Ishikawa (cell line): ENCODE measurements at regions not wholly inside any gene's neighbourhood (a gene's known extent, or its start where the extent isn't known, plus 50 kb on each side); places are given as distances from the start of the nearest gene placed in this dataset.

Experiments
- CEBPB ChIP-seq: IDR thresholded peaks from 2 replicates; pipeline ENCODE4 v1.6.1; 2012
- CREB1 ChIP-seq: IDR thresholded peaks from 2 replicates; pipeline ENCODE4 v1.6.1; 2012; ENCODE audit warnings: low read depth
- EGR1 ChIP-seq: IDR thresholded peaks from 2 replicates; pipeline ENCODE4 v1.6.1; 2012
- EP300 ChIP-seq: IDR thresholded peaks from 2 replicates; pipeline ENCODE4 v1.6.1; 2012; ENCODE audit warnings: borderline replicate concordance
- FOXM1 ChIP-seq: IDR thresholded peaks from 2 replicates; pipeline ENCODE4 v1.6.1; 2012; ENCODE audit warnings: low read depth, borderline replicate concordance
- NFIC ChIP-seq: IDR thresholded peaks from 2 replicates; pipeline ENCODE4 v1.6.1; 2012
- RAD21 ChIP-seq: IDR thresholded peaks from 2 replicates; pipeline ENCODE4 v1.6.1; 2012; ENCODE audit warnings: low read depth
- TAF1 ChIP-seq: IDR thresholded peaks from 2 replicates; pipeline ENCODE4 v1.6.1; 2012; ENCODE audit warnings: low read depth, mild to moderate bottlenecking
- TCF12 ChIP-seq: IDR thresholded peaks from 2 replicates; pipeline ENCODE4 v1.6.1; 2012; ENCODE audit warnings: low read depth
- TEAD4 ChIP-seq: IDR thresholded peaks from 2 replicates; pipeline ENCODE4 v1.6.1; 2012
- YY1 ChIP-seq: IDR thresholded peaks from 2 replicates; pipeline ENCODE4 v1.6.1; 2012; ENCODE audit warnings: low read depth
- ZBTB7A ChIP-seq: IDR thresholded peaks from 2 replicates; pipeline ENCODE4 v1.6.1; 2012; ENCODE audit warnings: low read depth
- TF ChIP-seq, protein P1 (sequence below): IDR thresholded peaks from 2 replicates; pipeline ENCODE4 v1.6.1; 2012
- TF ChIP-seq, protein P2 (sequence below): IDR thresholded peaks from 2 replicates; pipeline ENCODE4 v1.6.1; 2012
- TF ChIP-seq, protein P3 (sequence below): IDR thresholded peaks from 2 replicates; pipeline ENCODE4 v1.6.1; 2012; ENCODE audit warnings: low read depth, mild to moderate bottlenecking

DNA sequence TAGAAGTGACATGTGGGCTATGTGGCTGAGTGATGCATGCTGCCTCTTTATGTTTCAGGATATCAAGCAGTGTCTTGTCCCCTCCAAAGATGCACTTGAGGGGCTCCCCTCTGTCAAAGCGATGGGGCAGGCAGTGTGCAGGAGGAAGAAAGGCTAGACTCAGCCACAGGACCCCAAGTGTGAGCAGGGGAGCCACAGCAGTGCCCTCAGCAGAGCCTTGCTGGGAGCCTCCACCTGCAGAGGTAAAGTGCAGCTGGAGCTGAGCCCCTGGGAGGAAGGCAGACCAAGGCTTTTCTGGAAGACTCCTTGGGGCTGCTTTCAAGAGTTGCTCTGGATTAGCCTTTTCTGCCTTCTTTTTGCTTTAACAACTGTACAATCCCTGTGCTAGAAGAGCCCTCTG, 247.3 kb downstream of the DLEU7 start:
- TF ChIP-seq CEBPB: no peak
- TF ChIP-seq, protein P1, sequence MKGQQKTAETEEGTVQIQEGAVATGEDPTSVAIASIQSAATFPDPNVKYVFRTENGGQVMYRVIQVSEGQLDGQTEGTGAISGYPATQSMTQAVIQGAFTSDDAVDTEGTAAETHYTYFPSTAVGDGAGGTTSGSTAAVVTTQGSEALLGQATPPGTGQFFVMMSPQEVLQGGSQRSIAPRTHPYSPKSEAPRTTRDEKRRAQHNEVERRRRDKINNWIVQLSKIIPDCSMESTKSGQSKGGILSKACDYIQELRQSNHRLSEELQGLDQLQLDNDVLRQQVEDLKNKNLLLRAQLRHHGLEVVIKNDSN: no peak
- TF ChIP-seq RAD21: no peak
- no peak for TF ChIP-seq NFIC
- no peak for TF ChIP-seq TEAD4
- no peak for TF ChIP-seq TAF1

DNA sequence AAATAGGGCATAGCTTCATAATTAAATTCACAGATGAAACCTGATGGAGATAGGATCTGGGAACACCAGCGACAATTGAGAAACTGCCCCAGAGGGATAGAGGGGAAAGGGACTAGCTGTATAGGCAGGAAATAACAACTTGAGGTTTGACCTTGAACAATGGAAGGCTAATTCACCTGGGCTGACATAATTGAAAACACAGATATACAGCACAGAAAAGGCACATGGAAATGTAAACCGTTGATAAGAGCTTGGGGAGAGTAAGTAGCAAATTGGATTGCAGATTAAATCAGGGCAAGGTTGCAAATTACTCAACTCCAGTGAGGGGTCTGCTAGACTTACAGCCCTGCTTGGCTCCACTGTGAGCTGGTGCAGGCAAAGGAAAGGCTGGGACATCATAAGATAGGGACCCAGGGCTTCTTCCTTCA, 246.7 kb downstream of the DLEU7 start:
- TF ChIP-seq TCF12 (no peak), CREB1 (no peak), NFIC (no peak), YY1 (no peak), ZBTB7A (no peak), FOXM1 (no peak), TAF1 (no peak), EP300 (no peak), TEAD4 (no peak), EGR1 (no peak), CEBPB (no peak), RAD21 (no peak)
- TF ChIP-seq, protein P1: no peak
- TF ChIP-seq, protein P2, sequence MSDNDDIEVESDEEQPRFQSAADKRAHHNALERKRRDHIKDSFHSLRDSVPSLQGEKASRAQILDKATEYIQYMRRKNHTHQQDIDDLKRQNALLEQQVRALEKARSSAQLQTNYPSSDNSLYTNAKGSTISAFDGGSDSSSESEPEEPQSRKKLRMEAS: no peak
- TF ChIP-seq, protein P3, sequence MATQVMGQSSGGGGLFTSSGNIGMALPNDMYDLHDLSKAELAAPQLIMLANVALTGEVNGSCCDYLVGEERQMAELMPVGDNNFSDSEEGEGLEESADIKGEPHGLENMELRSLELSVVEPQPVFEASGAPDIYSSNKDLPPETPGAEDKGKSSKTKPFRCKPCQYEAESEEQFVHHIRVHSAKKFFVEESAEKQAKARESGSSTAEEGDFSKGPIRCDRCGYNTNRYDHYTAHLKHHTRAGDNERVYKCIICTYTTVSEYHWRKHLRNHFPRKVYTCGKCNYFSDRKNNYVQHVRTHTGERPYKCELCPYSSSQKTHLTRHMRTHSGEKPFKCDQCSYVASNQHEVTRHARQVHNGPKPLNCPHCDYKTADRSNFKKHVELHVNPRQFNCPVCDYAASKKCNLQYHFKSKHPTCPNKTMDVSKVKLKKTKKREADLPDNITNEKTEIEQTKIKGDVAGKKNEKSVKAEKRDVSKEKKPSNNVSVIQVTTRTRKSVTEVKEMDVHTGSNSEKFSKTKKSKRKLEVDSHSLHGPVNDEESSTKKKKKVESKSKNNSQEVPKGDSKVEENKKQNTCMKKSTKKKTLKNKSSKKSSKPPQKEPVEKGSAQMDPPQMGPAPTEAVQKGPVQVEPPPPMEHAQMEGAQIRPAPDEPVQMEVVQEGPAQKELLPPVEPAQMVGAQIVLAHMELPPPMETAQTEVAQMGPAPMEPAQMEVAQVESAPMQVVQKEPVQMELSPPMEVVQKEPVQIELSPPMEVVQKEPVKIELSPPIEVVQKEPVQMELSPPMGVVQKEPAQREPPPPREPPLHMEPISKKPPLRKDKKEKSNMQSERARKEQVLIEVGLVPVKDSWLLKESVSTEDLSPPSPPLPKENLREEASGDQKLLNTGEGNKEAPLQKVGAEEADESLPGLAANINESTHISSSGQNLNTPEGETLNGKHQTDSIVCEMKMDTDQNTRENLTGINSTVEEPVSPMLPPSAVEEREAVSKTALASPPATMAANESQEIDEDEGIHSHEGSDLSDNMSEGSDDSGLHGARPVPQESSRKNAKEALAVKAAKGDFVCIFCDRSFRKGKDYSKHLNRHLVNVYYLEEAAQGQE: no peak

DNA sequence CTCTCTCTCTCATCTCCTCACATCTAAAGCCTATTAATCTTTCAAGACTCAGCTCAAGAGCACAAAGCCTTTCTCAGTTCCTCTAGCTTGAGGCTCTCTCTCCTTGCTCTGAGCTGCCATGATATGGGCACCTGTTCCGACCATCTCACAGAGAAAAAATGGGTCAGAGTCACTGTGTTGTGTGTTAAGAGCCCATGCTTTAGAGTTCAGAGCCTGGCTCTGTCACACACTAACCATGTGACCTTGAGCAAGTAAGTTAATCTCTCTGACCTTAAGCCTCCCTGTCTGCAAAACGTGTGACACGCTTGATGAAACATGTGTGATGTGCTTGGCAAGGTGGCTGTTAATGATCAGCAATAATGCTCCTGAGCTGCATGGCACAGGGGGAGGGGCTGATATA, 245.2 kb downstream of the DLEU7 start:
- TF ChIP-seq ZBTB7A: no peak
- TF ChIP-seq YY1: no peak
- no peak for TF ChIP-seq EGR1
- TF ChIP-seq TEAD4: no peak
- TF ChIP-seq CREB1: no peak
- no peak for TF ChIP-seq TAF1
- no peak for TF ChIP-seq RAD21
- TF ChIP-seq, protein P3: no peak
- TF ChIP-seq EP300: no peak
- no peak for TF ChIP-seq NFIC
- TF ChIP-seq TCF12: no peak

DNA sequence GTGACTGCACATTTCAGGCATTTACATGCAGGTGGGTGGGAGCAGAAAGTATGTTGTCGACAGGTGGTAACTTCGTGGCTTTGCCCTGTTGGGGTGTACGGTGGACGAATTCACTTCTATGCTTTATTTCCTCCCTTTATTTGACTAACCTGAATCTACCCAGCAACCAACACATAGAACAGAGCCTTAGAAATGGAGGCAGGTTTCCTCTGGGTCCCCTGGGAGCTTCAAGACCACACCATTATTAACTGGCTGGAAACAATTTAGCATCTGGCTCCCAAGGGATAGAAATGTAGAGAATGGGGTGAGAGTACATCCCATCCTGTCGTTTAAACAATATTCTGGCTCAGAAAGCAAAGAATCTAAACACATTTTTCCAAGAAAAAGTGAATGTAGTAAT, 244.4 kb downstream of the DLEU7 start:
- TF ChIP-seq ZBTB7A: no peak
- TF ChIP-seq CEBPB: no peak
- TF ChIP-seq YY1: no peak
- TF ChIP-seq, protein P3: no peak
- TF ChIP-seq CREB1: no peak
- TF ChIP-seq, protein P1: no peak
- TF ChIP-seq, protein P2: no peak
- TF ChIP-seq EP300: no peak
- no peak for TF ChIP-seq TEAD4
- no peak for TF ChIP-seq RAD21

DNA sequence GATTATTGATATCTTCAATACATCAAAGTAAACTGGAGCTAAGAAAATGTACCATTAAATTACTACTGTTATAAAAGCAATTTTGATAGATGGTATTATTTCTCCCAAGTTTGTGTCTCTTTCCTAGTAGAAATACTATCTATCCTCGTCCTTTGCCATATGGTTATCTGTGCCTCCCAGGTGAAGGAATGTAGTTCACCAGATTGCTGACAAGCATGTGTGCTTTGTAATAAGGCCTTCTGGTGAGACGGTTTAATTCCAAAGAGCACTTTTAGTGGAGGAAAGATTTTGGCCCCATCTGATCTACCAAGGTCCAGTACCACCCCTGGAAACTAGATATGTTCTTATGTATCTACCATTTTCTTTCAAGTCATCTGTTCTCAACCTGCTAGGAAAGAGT, 243.6 kb downstream of the DLEU7 start:
- no peak for TF ChIP-seq CREB1
- no peak for TF ChIP-seq EGR1
- TF ChIP-seq YY1: no peak
